Adrenal gland (tissue), 5 donors: ENCODE measurements at regions not wholly inside any gene's neighbourhood (a gene's known extent, or its start where the extent isn't known, plus 50 kb on each side); places are given as distances from the start of the nearest gene placed in this dataset.
"Not testable (repeated sequence)": the region's sequence is repeated elsewhere in the genome, so short reads cannot be mapped to it uniquely, and the experiment has no call there.

ENCODE experiments used
- POLR2A ChIP-seq, 2 donors: fragments of 450-650 bp; IDR thresholded peaks; one replicate each; pipeline ENCODE4 v1.6.1; 2017; ENCODE audit warnings: antibody characterized with exemption in 2 of 2, mild to moderate bottlenecking in 2 of 2, moderate library complexity in 1 of 2
- TF ChIP-seq, protein P1 (sequence below), 6 experiments: fragments of 450-650 bp in 4 of 6; fragments of 200-600 bp in 2 of 6; sonication (generic) in 1 of 6; IDR thresholded peaks; 1 replicate in 5 of 6; 2 replicates in 1 of 6; pipeline versions ENCODE4 v1.5.1 to v1.8.0; 2016 to 2021; ENCODE audit warnings: antibody characterized with exemption in 6 of 6, mild to moderate bottlenecking in 2 of 6, moderate library complexity in 1 of 6
- donor health status: DM: no; HTN: no; CAD: no.

DNA sequence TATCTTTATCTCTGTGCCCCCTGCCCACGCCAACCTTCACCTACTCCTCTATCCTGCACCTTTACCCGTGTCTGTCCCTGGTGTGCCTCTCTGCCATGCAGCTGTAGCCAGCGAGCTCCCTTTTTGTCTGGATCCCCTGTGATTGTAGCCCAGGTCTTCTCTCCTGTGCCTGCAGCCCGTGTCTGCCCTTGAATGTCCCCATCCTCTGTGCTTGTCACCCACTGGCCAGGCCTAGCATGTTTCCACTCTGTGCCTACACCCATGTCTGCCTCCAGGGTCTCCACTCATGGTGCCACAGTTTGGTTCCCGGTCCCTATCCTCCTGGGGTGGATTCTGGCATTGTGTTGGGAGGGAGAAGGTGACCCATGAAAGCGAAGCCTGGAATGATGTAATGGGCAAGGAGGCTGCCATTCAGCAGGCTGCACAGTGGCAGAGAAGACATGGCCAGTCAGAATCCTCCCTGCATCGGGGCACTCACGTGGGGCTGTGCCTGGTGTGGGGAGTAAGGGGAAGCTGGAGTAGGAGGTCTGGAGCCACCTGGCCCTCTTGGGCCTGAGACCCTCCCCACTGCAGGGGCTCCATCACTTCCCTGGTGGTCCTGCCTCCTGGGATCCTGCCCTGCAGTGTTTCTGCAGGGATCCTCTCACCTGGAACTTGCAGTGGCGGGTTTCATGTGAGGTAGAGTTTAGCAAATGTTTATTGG lies 101.0 kb downstream of the GOSR1 start:
- TF ChIP-seq POLR2A (IDR thresholded peaks at IDR 0.05): not testable (repeated sequence)
- TF ChIP-seq, protein P1, sequence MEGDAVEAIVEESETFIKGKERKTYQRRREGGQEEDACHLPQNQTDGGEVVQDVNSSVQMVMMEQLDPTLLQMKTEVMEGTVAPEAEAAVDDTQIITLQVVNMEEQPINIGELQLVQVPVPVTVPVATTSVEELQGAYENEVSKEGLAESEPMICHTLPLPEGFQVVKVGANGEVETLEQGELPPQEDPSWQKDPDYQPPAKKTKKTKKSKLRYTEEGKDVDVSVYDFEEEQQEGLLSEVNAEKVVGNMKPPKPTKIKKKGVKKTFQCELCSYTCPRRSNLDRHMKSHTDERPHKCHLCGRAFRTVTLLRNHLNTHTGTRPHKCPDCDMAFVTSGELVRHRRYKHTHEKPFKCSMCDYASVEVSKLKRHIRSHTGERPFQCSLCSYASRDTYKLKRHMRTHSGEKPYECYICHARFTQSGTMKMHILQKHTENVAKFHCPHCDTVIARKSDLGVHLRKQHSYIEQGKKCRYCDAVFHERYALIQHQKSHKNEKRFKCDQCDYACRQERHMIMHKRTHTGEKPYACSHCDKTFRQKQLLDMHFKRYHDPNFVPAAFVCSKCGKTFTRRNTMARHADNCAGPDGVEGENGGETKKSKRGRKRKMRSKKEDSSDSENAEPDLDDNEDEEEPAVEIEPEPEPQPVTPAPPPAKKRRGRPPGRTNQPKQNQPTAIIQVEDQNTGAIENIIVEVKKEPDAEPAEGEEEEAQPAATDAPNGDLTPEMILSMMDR (IDR thresholded peaks at IDR 0.05): not testable (repeated sequence)
